HG02973 (cell line): ENCODE measurements at regions not wholly inside any gene's neighbourhood (a gene's known extent, or its start where the extent isn't known, plus 50 kb on each side); places are given as distances from the start of the nearest gene placed in this dataset.

Source experiments
- ATAC-seq: cut with Tn5 transposase; IDR thresholded peaks from one replicate; pipeline ENCODE4 v1.9.1; 2021; ENCODE audit warnings: moderate library complexity; ENCODE audit not compliant: unreplicated experiment

GRCh38 chr18:72470391-72470790 lies 73.8 kb downstream of the CBLN2 start:
- ATAC-seq, result no peak

GRCh38 chr18:72468021-72468710 lies 76.0 kb downstream of the CBLN2 start:
- no peak for ATAC-seq

- ATAC-seq, result no peak
Measured at GRCh38 chr18:72460210-72460680, 83.9 kb downstream of the CBLN2 start.

DNA sequence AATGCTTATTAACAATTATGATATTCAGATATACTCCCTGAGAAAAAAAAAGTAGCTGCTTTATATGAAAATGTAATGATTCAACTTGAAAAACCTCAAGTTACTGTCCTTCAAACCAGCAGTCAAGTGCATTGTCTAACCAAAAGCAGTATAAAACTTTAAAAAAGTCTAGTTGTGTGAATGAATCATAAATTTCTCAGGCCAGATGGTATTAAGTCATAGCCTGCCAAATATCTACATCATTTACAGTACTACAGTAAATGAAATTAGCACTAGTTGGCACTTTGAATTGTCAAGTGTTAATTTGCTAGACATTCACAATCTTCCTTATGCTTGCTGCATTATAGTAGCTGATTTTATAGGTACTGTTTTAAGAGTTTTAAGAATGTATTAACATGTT lies 85.9 kb downstream of the CBLN2 start:
- ATAC-seq, result no peak

DNA sequence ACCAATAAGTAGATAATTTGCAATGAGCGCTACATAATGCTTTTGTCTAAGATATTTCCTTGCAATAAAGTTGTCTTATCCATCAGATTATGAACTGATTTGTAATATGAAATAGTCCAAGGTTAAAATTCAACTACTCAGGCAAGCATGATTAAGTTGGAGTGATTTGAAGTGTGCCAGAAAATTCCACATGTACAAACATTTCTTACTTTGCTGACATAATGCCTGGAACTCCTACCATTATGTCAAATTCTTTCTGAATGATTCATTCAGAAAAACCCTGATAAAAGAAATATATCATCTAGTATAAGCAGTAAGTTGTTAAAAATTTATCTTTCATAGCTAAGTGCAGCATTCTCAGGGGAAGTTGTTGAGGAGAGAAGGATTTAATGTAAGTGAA lies 87.3 kb downstream of the CBLN2 start:
- no peak for ATAC-seq

GRCh38 chr18:72452328-72452727 lies 91.8 kb downstream of the CBLN2 start:
- ATAC-seq, result no peak

- no peak for ATAC-seq
Measured at GRCh38 chr18:72444798-72445155, 99.4 kb downstream of the CBLN2 start.

GRCh38 chr18:72444111-72444797 lies 99.9 kb downstream of the CBLN2 start:
- ATAC-seq, result no peak

- no peak for ATAC-seq
Measured at GRCh38 chr18:72436401-72436800, 107.7 kb downstream of the CBLN2 start.

GRCh38 chr18:72433756-72434155 lies 110.4 kb downstream of the CBLN2 start:
- ATAC-seq, result no peak

- no peak for ATAC-seq
Measured at GRCh38 chr18:72427721-72428120, 116.4 kb downstream of the CBLN2 start.

GRCh38 chr18:72419914-72420313 lies 124.2 kb downstream of the CBLN2 start:
- no peak for ATAC-seq

DNA sequence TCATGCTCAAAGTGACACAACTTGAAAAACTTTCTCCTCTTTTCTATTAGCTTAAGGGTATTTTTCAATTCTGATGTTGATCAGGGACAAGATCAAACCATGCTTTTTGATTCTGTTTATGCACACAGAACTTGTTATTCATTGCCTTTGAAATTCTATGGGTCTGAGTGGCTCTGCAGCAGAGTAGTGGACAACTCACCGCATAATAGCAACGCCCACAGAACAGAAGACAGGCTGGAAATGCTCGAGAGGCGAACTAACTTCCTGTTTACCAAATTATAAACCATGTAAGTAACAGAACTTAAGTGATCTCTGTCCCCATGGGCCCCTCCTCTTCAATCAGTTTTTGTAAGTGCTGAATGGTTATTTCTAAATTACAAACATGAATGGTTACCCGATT lies 131.2 kb downstream of the CBLN2 start:
- ATAC-seq, result no peak

DNA sequence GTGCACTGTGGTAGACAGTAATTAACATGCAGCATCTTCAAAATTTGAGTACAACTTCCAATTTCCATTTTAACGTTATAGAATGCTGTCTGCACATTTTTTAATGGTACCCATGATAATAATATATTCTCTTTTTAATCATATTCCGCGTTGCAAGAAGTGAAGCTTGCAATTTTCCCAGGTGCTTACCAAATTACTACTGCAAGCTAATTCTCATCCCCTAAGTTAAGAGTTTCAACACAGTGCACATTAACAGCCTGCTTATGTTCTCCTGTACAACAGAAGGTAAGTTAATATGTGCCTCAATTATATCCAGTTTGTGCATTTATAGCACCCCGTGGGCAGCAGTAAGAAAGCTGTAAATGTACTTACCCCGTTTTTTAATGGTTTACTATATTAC lies 132.9 kb downstream of the CBLN2 start:
- no peak for ATAC-seq

DNA sequence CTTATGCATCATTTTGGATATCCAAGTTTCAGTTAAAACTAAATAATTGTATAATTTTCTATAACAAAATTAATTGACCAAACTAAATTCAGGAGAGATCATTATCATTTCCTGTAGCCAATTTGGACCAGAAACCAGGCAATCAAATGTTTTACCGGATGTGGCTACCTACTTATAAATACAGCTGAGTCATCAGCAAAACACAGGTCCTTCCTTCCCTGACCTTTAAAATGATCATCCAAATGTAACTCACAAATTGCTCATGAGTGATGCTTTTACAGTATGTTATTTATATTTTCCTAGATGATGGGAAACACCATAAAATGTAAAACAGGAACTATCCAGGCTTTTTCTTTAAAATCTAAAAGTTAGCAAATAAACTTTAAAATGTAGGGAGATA lies 133.7 kb downstream of the CBLN2 start:
- no peak for ATAC-seq

DNA sequence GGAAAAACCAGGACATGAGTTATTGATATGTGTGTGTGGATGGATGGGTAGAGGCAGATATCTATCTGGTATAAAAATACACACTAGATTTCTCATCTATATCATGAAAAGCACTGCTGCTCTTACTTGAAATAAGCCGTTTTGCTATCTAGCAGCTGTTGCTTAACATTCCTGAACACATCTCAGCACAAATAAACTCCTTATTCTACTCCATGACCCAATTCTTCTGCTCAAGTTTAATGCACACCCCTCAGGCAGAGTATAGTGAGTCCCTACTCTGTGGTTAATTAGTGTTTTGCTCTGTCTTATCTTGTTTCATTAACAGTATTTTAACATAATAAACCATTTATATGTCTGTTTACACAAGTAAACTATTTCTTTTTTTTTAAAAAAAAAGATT lies 134.2 kb downstream of the CBLN2 start:
- no peak for ATAC-seq

DNA sequence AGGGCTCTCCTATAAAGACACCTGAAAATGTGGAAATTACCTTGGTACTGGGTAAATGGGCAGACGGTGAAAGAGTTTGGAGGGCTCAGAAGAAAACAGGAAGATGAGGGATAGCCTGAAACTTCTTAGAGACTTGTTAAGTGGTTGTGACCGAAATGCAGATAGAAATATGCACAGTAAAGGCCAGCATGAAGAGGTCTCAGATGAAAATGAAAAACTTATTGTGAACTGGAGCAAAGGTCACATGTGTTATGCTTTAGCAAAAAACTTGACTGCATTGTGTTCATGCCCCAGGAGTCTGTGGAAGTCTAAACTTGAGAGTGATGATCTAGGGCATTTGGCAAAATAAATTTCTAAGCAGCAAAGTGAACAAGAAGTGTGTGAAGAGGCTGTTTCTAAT lies 137.1 kb downstream of the CBLN2 start:
- no peak for ATAC-seq

DNA sequence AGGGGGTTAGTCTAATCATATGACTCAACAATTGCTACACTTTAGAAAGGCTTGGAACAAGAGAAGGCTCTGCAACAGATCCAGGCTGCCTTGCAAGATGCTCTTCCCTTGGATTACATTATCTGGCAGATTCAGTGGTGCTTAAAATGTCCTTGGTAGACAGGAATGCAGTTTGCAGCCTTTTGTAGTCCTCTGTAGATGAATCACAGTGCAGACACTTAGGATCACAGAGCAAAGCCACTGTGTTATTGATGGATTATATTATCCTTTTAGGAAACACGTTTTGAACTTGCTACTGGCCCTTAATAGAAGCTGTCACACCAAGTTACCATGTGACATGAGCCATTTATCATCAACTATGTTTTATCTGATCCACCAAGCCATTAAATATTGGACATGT lies 152.2 kb downstream of the CBLN2 start:
- ATAC-seq, result no peak

DNA sequence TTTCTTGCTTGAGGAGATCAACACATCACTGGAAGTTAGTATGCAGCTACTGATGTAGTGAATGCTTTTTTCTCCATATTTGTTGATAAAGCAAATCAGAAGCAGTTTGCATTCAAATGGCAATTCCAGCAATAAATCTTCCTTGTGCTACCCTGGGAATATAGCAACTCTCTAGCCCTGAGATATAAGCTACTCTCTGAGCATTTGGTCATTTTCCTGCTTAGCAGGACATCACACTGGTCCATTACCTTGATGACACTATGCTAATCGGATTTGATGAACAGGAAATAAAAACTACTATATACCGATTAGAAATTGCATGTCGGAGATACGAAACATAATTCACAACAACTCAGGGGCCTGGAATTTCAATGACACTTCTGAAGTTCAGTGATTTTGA lies 152.7 kb downstream of the CBLN2 start:
- no peak for ATAC-seq

GRCh38 chr18:72378016-72378415 lies 166.1 kb downstream of the CBLN2 start:
- no peak for ATAC-seq

DNA sequence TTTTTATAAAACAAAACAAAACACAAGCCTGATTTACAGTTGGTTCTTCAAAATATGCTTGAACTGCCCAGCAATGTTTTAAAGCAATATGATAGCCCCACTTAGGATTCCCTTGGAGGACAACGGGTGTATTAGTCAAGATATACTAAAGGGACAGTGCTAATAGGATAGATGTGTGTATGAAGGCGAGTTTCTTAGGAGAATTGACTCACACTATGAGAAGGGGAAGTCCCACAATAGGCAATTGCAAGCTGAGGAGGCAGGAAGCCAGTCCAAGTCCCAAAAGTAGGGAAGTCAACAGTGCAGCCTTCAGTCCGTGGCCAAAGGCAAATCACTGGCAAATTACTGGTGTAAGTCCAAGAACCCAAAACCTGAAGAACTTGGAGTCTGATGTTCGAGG lies 167.9 kb downstream of the CBLN2 start:
- no peak for ATAC-seq

GRCh38 chr18:72375618-72376017 lies 168.5 kb downstream of the CBLN2 start:
- no peak for ATAC-seq

- no peak for ATAC-seq
Measured at GRCh38 chr18:72372076-72372475, 172.1 kb downstream of the CBLN2 start.
